LHCN-M2 (cell line): ENCODE measurements at regions not wholly inside any gene's neighbourhood (a gene's known extent, or its start where the extent isn't known, plus 50 kb on each side); places are given as distances from the start of the nearest gene placed in this dataset.
A peak's percentile ranks its signal among the peaks of the same experiment; 100 is the strongest.

Experiments used
- DNase-seq: peaks from one replicate; pipeline ENCODE4 v3.0.0-alpha.2; 2012; ENCODE audit warnings: low read depth

DNA sequence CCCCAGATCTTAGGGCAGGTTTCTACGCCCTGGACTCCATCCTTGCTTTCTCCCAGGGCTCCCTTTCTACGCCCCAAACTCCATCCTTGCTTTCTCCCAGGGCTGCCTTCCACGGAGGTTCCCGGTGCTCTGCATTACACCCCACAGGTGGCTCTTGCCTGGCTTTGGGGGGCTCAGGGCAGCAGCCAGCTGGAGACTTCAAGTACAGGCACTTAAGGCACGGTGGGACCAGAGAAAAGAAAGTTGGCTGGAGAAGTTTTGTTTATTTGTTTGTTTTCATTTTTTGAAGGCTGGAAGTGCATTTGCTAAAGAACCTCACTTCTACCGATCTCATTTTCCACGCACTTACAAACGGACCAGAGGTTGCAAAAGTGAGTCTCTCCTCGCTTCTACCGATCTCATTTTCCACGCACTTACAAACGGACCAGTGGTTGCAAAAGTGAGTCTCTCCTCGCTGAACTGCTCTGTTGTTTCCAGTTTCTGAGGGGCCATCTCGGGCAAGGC is 103.8 kb upstream of the MED13L start:
- no peak for DNase-seq

DNA sequence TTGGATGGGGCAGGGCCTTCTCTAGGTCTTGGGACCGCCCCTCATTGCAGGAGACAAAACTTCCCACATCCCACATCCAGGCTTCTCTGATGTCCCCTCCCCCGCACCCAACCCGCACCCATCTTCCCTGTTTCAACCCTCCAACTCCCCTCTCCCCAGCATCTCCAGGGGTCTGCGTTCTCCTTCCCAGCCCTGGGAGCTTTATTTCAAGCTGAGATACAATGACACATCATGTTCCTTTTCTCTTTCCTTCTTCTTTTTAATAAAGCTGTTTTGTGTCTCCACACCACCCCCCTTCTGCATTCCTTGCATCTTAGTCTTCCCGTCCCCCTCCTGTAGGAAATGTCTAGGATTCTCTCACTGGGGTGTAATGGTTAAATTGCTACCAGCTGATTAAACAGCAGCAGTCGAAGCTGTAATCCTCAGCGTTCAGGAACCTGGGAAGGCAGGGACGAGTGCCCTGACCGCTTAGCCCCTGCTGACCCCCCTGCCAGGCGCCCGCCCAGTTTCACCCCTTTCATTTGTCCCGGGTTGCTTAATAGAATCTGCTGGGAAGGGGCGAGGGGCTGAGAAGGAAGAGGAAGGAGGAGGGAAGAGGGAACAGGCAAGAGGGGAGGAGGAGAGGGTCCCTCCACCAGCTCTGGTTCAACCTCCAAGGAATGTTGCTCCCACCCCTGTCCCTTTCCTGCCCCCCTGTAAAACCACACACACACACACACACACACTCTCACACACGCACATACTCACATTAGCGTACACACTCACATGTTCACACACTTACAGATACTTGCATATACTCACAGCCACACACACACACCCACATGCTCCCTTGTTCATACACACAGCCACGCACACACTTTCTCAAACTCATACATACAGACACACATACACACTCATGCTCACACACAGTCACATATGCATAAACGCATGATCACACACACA is 104.5 kb upstream of the MED13L start:
- peak; percentile 95 for DNase-seq

DNA sequence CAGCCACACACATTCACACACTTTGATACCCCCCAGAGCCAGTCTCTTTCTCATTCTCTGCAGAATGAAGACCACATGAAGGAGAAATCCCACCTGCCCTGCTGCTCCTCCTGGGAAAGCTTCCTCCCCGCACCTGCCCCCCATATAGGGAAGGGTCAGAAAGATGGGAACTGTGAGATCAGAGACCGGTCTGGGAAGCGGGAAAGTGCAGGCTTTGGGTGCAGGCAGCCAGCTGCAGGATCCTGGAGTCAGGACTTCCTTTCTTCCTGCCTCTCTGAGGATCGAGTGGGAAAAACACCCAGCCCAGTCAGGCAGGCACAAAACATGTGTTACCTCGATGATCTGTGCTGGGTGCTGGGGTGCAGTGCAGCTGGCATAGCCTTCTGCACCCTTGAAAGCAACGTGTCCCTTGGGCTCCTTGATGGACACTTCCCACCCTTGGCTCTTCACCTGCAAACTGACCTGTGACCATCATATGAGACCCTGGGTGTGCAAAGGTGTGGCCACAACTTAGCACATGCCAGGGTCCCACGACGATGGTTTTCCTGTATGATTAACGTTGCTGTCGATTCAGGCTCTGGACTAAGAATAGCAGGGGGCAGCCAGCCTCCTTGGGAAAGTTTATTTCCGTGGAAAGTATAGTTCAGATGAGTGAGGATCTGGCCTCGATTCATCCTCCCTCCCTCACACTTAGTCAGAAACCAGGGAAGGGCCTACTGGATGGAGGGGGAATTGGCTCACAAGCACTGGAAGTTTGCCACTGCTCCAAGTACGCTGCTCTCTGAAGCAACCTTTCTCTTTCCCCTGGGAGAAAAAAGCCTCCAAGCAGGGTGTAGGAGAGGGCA is 105.4 kb upstream of the MED13L start:
- DNase-seq: peak; percentile 90

DNA sequence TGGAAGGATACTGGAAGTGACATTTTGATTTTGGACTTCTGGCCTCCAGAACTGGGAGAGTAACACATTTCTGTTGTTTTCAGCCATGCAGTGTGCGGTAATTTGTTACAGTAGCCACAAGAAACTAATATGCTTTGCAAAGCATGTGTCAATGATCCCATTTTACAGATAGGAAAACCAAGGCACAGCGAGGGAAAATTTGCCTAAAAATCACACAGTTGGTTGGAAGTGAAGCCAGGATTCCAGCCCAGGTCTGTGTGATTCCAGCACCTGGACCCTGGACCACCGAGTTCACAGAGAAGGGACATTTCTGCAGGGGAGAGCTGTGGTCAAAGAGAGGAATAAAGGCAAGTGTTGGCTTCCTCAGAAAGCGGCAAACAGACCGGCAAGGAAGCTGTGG is 106.7 kb upstream of the MED13L start:
- no peak for DNase-seq

DNA sequence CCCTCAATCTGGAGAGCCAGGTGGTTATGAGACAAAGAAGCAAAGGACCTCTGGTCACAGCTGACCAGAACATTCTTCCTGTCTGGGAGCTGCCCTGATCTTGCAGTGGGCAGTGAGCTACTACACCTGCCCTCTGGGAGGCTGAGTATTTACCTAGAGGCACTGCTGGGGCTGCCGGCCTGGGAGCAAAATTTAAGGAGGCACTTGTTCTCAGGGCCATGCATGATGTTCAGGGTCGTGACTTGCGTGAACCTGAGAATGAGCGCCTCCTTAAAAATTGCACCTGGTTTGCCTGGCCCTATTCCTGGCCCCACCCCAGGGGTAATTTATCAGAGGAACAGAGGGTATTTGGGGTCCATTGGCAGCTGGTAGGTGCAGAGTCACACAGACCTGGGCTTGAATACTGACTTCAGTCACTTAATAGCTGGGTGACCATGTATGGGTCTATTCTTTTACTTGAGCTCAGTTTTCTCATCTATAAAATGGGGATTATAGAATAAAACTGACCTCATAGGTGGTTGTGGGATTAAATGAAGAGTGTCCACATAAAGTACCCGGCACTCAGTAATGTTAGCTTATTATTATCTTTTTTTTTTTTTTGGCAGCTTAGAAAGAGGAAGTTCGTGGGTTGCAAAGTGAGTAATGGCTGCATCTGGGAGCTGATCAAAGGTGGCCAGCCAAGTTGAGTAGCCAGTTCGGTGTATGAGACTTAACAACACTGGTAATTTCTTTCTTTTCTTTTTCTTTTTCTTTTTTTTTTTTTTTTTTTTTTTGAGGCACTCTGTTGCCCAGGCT is 107.4 kb upstream of the MED13L start:
- peak; percentile 42 for DNase-seq

DNA sequence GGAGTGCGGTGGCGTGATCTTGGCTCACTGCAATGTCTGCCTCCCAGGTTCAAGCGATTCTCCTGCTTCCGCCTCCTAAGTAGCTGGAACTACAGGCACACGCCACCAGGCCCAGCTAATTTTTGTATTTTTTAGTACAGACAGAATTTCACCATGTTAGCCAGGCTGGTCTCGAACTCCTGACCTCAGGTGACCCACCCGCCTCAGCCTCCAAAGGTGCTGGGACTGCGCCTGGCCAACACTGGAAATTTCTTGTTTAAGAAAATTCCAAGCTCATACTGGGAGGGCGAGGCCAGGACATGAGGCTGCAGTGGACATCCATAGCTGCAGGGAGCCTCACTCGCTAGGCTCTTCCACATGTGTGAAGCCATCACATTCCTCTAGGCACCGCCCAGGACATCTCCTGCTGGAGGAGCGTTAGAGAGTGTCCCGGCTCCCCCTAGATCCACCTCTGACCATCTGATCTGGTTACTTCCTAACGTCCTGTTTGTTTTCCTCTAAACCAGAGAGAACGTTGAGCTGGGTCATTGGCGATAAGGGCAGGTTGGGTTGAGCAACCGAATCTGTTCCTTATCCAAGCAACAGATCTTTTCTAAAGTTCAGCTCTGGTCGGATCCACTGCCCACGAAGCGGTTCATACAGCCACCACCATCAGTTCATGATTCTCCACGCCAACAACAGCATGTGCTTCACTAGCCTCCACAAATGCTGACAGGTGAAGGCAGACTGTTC is 108.2 kb upstream of the MED13L start:
- DNase-seq: no peak

DNA sequence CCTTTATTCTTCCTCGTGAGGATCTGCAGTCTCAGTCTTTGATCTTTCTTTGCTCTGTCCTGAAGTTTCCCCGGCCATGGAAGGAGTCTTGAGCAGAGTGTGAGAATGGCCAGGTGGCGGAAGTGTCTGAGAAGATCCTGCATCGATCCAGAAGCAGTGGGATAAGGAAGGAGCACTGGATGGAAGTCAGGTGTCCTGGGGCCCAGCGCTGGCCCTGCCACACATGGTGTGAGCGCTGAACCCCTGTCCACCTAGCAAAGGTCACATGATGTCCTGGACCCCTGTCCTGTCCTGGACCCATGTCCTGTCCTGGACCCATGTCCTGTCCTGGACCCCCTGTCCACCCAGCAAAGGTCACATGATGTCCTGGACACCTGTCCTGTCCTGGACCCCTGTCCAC is 111.8 kb upstream of the MED13L start:
- DNase-seq: no peak

DNA sequence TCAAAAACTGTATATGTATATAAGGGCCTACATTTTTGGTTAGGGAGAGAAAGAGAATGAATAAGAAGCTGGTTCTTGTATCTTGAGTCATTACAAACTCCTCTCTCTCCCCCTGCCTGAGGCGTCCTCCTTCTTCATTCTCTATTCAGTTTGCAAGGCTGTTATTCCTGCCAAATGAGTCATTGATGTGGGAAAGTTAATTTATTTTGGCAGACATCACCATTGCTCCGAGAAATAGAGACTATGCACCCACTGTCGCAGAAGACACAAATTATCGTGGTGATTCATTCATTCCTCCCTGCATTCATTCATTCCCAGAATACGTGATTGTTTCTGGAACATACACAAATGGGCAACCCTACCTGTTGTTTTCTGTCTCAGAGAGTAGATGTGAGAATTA is 112.5 kb upstream of the MED13L start:
- DNase-seq: peak; percentile 88

DNA sequence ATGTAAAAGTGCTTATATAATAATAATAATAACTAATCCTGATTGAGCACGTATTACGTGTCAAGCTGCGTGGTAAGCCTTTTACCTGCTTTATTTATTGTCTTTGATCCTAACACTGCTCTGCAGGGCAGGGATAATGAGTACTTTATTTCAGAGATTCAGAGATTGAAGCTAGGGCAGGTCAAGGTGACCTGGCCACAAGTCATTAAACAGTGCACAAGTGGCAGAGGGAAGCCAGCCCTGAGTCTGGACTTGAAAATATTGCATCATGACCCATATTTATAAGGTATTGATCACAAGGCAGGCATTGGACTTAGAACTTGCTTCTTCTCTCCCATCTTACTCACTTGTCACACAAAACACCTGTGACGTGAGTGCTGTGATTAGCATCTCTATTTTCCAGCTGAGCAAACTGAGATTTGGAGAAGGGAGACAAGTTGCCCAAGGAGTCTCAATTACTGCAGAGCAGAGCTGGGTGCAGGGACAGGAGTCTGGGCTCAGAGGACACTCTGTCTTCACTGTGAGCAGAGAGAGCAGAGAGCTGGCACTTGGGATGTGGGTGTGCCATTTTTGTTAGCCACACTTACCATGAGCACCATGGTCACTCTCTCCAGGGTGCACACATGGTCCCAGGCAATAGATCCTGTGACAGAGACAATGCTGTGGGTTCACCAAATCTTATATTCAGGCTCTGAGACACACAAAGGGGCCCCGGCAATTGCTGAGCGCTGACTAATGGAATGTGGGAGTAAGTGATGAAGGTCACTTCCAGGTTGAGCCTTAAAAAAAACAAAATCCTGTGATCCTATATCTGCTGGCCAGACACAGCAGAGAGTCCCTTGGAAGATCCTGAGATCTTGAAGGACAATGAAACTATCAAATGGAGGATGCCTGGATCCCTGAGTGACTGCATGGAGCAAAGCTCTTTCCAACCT is 113.2 kb upstream of the MED13L start:
- DNase-seq: no peak

DNA sequence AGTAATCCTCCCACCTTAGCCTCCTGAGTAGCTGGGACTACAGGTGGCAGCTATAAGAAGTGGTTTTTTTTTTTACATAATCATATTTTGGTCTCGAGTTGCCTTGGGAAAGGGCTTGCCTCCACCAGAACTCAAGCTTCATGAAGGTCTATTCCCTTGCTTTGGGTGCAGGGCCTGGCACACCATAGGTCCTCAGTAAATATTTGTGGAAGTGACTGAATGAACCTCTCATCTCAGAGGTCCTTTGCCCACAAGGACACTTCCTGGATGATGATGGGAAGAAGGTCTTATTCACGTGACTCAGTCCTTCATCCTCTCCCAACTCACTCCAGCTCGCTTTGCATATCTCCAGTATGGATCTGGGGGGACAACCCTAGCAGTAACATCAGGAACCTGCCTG is 114.0 kb upstream of the MED13L start:
- no peak for DNase-seq

DNA sequence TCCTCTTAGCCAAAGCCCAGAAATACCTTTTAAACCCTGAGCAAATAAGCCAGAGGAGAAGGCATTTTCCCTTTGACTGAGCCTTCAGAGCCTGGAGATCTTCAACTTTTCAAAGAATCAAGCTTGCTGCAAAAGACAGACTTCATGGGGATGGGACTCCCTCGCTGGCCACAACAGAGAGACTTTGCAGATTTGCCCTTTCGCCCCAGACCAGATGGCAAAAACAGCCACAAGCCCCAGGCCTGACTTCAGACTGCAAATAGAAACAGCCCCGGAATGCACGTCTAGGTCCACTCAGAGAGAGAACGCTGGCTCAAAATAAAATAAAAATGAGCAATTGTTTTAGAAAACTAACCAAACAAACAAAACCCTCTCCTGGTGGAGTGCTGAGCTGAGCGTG is 114.6 kb upstream of the MED13L start:
- DNase-seq: no peak

DNA sequence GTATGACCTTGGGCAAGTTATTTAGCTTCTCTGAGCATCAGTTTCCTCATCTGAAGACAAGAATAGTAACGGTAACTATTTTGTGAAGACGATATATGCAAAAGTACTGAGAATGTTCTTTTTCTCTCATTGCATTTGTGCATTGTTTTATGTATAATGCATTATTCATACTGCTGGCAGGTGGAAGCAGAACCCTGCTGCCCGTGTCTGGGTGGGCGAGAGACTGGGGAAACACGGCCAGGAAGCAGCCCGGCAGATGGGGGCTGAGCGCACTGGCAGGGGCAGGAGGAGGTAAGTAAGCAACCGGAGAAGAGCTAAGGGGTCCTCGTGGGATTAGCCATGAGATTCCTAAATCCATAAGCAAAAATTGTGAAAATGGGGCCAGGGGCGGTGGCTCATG is 115.8 kb upstream of the MED13L start:
- no peak for DNase-seq

DNA sequence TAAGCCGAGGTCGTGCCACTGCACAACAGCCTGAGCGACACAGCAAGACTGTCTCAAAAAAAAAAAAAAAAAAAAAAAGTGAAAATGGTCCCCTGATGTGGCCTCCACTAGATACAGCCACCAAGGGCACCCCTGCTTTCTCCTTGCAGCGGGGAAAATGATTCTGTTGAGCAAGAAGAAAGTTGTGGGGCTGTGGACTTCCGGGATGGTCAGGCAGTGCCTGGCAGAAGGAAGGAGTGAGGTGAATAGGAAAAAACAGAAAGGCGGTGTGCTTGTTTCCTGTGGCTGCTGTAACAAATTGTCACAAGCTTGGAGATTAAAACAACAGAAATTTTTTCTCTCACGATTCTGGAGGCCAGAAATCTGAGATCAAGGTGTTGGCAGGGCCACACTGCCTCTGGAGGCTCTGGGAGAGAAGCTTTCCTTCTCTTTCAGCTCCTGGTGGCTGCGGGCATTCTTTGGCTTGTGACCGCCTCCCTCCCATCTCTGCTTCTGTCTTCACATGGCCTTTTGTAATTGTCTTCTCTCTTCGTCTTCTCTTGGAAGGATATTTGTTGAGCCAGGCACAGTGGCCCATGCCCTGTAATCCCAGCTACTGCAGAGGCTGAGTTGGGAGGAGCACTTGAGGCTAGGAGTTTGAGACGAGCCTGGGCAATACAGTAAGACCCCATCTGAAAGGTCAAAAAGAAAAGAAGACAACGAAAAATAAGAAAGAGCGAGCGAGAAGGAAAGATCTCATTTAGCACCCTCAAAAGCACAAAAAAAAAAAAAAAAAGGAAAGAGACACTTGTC is 116.6 kb upstream of the MED13L start:
- no peak for DNase-seq

DNA sequence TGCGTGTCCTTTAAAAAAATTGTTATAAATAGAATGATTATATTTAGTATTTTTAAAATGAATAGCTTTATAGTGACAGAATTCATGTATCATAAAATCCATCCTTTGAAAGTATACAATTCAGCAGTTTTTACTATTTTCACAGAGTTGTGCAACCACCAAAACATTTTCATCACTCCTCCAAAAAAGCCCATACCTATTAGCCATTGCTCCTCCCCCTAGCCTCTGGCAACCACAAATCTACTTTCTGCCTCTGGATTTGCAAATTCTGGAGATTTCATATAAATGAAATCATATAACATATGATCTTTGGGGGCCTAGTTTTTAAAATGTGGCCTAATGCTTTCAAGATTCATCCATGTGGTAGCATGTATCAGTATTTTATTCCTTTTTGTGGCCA is 117.9 kb upstream of the MED13L start:
- DNase-seq: no peak

DNA sequence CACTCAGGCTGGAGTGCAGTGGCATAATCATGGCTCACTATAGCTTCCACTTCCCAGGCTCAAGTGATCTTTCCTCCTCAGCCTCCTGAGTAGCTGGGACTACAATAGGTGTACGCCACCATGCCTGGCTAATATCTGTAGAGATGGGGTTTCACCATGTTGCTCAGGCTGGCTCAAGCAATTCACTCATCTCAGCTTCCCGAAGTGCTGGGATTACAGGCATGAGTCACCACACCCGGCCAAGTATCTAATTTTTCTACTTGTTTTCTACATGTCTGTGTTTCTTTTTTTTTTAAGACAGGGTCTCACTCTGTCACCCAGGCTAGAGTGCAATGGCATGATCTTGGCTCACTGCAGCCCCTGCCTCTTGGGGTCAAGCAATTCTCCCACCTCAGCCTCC is 119.7 kb upstream of the MED13L start:
- DNase-seq: peak; percentile 68

DNA sequence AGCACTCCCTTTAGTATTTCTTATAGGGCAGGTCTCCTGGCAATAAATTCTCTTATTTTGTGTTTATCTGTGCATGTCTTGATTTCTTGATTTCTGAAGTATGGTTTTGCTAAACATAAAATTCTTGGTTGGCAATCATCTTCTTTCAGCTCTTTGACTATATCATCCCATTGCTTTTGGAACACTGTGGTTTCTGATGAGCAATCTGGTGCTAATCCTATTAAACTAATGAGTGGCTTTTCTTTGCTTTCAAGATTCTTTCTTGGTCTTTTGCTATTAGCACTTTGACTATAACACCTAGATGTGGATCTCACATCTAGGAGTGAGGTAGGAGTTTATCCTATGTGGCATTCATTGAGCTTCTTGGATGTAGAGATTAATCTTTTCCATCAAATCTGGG is 120.7 kb upstream of the MED13L start:
- DNase-seq: no peak

DNA sequence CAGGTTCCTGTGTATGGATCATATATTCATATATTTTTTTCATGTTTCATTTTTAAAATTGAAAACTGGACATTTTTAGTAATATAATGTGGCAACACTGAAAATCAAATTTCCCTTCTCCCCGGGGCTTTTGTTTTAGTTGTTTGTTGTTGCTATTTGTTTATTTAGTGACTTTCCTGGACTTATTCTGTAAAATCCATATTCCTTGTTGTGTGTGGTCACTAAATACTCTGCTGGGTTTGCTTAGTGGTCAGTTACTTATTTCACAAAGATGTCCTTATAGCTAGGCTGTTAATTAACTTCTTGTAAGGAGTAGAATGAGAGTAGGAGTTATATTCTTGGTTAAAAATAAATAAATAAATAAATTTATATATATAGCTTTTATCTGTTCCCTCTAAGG is 121.6 kb upstream of the MED13L start:
- DNase-seq: no peak

DNA sequence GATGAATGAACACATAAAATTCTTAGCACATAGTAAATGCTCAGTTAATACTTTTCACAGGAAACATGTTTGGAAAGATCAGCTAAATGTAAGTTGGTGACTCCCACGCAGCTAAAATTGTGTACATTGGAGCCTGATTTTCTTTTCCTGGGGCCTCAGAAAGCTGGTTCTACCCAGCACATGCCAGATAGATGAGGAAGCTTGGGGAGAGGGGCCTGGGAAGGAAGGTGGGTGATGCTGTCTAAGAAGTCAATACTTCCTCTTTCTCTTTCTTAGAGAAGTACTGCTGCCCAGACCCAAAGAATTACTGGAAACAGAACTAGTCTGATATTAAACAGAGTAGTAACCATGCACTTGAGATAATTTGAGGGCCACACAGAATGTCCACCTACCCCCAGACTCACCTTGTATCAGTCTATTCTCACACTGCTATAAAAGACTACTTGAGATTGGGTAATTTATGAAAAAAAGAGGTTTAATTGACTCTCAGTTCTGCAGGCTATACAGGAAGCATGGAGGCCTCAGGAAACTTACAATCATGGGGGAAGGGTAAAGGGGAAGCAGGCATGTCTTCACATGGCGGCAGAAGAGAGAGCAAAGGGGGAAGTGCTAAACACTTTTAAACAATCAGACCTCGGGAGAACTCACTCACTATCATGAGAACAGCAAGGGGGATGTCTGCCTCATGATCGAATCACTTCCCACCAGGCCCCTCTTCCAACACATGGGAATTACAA is 123.3 kb upstream of the MED13L start:
- DNase-seq: no peak
